HL-60 (cell line): ENCODE measurements at regions not wholly inside any gene's neighbourhood (a gene's known extent, or its start where the extent isn't known, plus 50 kb on each side); places are given as distances from the start of the nearest gene placed in this dataset.

Source experiments
- DNase-seq, 2 experiments: peaks; one replicate each; pipeline ENCODE4 v3.0.0-alpha.2; 2010 to 2020; ENCODE audit warnings: low read depth in 1 of 2, low spot score in 1 of 2
- H3K27ac ChIP-seq: fragments of 250-450 bp; sonication (Bioruptor Pico); replicated peaks from 2 replicates; pipeline ENCODE4 v1.5.1; 2020; ENCODE audit warnings: mild to moderate bottlenecking, moderate library complexity
- H3K27me3 ChIP-seq: fragments of 250-450 bp; sonication (Bioruptor Pico); 2 replicates; pipeline ENCODE4 v1.5.1; 2021; ENCODE audit warnings: mild to moderate bottlenecking, moderate library complexity; ENCODE audit not compliant: insufficient read depth, poor library complexity, severe bottlenecking
- H3K4me3 ChIP-seq: replicated peaks from 2 replicates; pipeline ENCODE4 v1.5.1; 2011; ENCODE audit warnings: mild to moderate bottlenecking, control low read depth, low read length; ENCODE audit not compliant: insufficient read depth
- CTCF ChIP-seq: IDR thresholded peaks from one replicate; pipeline ENCODE4 v1.5.1; 2011; ENCODE audit warnings: low read length, control low read depth, inconsistent platforms; ENCODE audit not compliant: insufficient read depth
- GABPA ChIP-seq: IDR thresholded peaks from 2 replicates; pipeline ENCODE4 v1.6.1; 2012; ENCODE audit warnings: low read depth
- POLR2AphosphoS5 ChIP-seq: IDR thresholded peaks from 2 replicates; pipeline ENCODE4 v1.6.1; 2012; ENCODE audit warnings: low read depth
- REST ChIP-seq: IDR thresholded peaks from 2 replicates; pipeline ENCODE4 v1.6.1; 2012; ENCODE audit warnings: low read depth; ENCODE audit not compliant: insufficient replicate concordance
- SPI1 ChIP-seq: IDR thresholded peaks from 2 replicates; pipeline ENCODE4 v1.6.1; 2012; ENCODE audit warnings: low read depth, mild to moderate bottlenecking, borderline replicate concordance

- H3K27me3 ChIP-seq = no peaks in the 10 kb centered on the region
- TF ChIP-seq CTCF = no peak
- no peak for TF ChIP-seq REST
- no peak for TF ChIP-seq GABPA
- no peak for TF ChIP-seq SPI1
- no peak for TF ChIP-seq POLR2AphosphoS5
- no peak overlapping the region for H3K27ac ChIP-seq
- no peak for DNase-seq
- H3K4me3 ChIP-seq = no peak overlapping the region
These were observed 218.5 kb downstream of the SEC14L1 start for GRCh38 chr17:77359236-77359635.

GRCh38 chr17:77361986-77362620, 221.3 kb downstream of the SEC14L1 start:
- H3K27me3 ChIP-seq = no peaks in the 10 kb centered on the region
- DNase-seq = peak in 1 of 2 experiments; percentile 32
- TF ChIP-seq POLR2AphosphoS5 (no peak), REST (no peak), SPI1 (no peak), CTCF (no peak), GABPA (no peak)
- H3K4me3 ChIP-seq = no peak overlapping the region
- H3K27ac ChIP-seq = no peak overlapping the region

- no peak for DNase-seq
- Histone ChIP-seq H3K27ac (no peak overlapping the region), H3K27me3 (no peaks in the 10 kb centered on the region), H3K4me3 (no peak overlapping the region)
- TF ChIP-seq SPI1 (no peak), GABPA (no peak), CTCF (no peak)
These were observed 223.1 kb downstream of the SEC14L1 start for GRCh38 chr17:77363821-77364361.

GRCh38 chr17:77364381-77364911, 223.7 kb downstream of the SEC14L1 start:
- H3K27ac ChIP-seq = no peak overlapping the region
- no peak overlapping the region for H3K4me3 ChIP-seq
- DNase-seq = no peak
- TF ChIP-seq GABPA (no peak), REST (no peak), POLR2AphosphoS5 (no peak), SPI1 (no peak), CTCF (no peak)
- H3K27me3 ChIP-seq = no peaks in the 10 kb centered on the region
